Mesenchymal stem cell (in vitro differentiated cells and primary cell): ENCODE measurements at regions not wholly inside any gene's neighbourhood (a gene's known extent, or its start where the extent isn't known, plus 50 kb on each side); places are given as distances from the start of the nearest gene placed in this dataset.

Experiments
- DNase-seq: peaks from one replicate; pipeline ENCODE4 v3.0.0-alpha.2; 2013
- H2AFZ ChIP-seq: one replicate; pipeline ENCODE4 v1.6.1; 2013; ENCODE audit warnings: low read depth, mild to moderate bottlenecking, control low read depth, inconsistent platforms, low read length, moderate library complexity
- H2AK5ac ChIP-seq: 2 replicates; pipeline ENCODE4 v1.6.1; 2013; ENCODE audit warnings: low read length, moderate library complexity, mild to moderate bottlenecking, inconsistent platforms; ENCODE audit not compliant: severe bottlenecking
- H2BK120ac ChIP-seq: one replicate; pipeline ENCODE4 v1.6.1; 2013; ENCODE audit warnings: low read depth, mild to moderate bottlenecking, inconsistent platforms, low read length, moderate library complexity
- H2BK12ac ChIP-seq, 2 experiments: one replicate each; pipeline ENCODE4 v1.6.1; 2013; ENCODE audit warnings: inconsistent platforms in 2 of 2, low read length in 2 of 2, mild to moderate bottlenecking in 2 of 2, moderate library complexity in 2 of 2, control low read depth in 1 of 2
- H2BK15ac ChIP-seq: one replicate; pipeline ENCODE4 v1.6.1; 2013; ENCODE audit warnings: mild to moderate bottlenecking, low read depth, inconsistent platforms; ENCODE audit not compliant: poor library complexity, severe bottlenecking
- H2BK5ac ChIP-seq: 2 replicates; pipeline ENCODE4 v1.6.1; 2013; ENCODE audit warnings: low read depth, mild to moderate bottlenecking, low read length, control low read depth, inconsistent platforms; ENCODE audit not compliant: poor library complexity, severe bottlenecking
- H3K14ac ChIP-seq, 2 experiments: one replicate each; pipeline ENCODE4 v1.6.1; 2013; ENCODE audit warnings: inconsistent platforms in 2 of 2, low read length in 2 of 2, control low read depth in 1 of 2, mild to moderate bottlenecking in 1 of 2, moderate library complexity in 1 of 2
- H3K18ac ChIP-seq, 2 experiments: one replicate each; pipeline ENCODE4 v1.6.1; 2013; ENCODE audit warnings: inconsistent platforms in 2 of 2, low read length in 2 of 2, control low read depth in 1 of 2, low read depth in 1 of 2, mild to moderate bottlenecking in 1 of 2
- H3K23ac ChIP-seq, 2 experiments: one replicate each; pipeline ENCODE4 v1.6.1; 2013; ENCODE audit warnings: inconsistent platforms in 2 of 2, low read length in 2 of 2, mild to moderate bottlenecking in 2 of 2, moderate library complexity in 2 of 2, control low read depth in 1 of 2
- H3K27ac ChIP-seq: 2 replicates; pipeline ENCODE4 v1.5.1; 2013; ENCODE audit warnings: mild to moderate bottlenecking, moderate library complexity, low read length, control low read depth, inconsistent platforms; ENCODE audit not compliant: poor library complexity, severe bottlenecking
- H3K27me3 ChIP-seq, 2 experiments: 2 replicates each; pipeline versions ENCODE4 v1.6.1 to v1.7.0; 2013; ENCODE audit warnings: low read length in 2 of 2, mild to moderate bottlenecking in 2 of 2, moderate library complexity in 2 of 2, control low read depth in 1 of 2, inconsistent platforms in 1 of 2; ENCODE audit not compliant: control insufficient read depth in 1 of 2, insufficient read depth in 1 of 2
- H3K36me3 ChIP-seq, 2 experiments: 2 replicates each; pipeline versions ENCODE4 v1.6.1 to v1.7.0; 2013; ENCODE audit warnings: low read length in 2 of 2, control low read depth in 1 of 2, inconsistent platforms in 1 of 2, low read depth in 1 of 2, mild to moderate bottlenecking in 1 of 2; ENCODE audit not compliant: insufficient read depth in 2 of 2, control insufficient read depth in 1 of 2
- H3K4ac ChIP-seq, 2 experiments: one replicate each; pipeline ENCODE4 v1.6.1; 2013; ENCODE audit warnings: inconsistent platforms in 2 of 2, low read length in 2 of 2, mild to moderate bottlenecking in 2 of 2, moderate library complexity in 2 of 2, control low read depth in 1 of 2, low read depth in 1 of 2
- H3K4me1 ChIP-seq: 2 replicates; pipeline ENCODE4 v1.6.1; 2013; ENCODE audit warnings: low read depth, low read length, control low read depth; ENCODE audit not compliant: control insufficient read depth, insufficient read depth
- H3K4me2 ChIP-seq: 2 replicates; pipeline ENCODE4 v1.6.1; 2013; ENCODE audit warnings: low read length, mild to moderate bottlenecking, inconsistent platforms; ENCODE audit not compliant: poor library complexity, severe bottlenecking
- H3K4me3 ChIP-seq, 2 experiments: 2 replicates each; pipeline versions ENCODE4 v1.5.1 to v1.7.0; 2013; ENCODE audit warnings: low read length in 2 of 2, mild to moderate bottlenecking in 2 of 2, control low read depth in 1 of 2, low read depth in 1 of 2; ENCODE audit not compliant: insufficient read depth in 1 of 2
- H3K79me1 ChIP-seq: replicated peaks from 2 replicates; pipeline ENCODE4 v1.6.1; 2013; ENCODE audit warnings: mild to moderate bottlenecking, control low read depth, low read length, inconsistent platforms; ENCODE audit not compliant: poor library complexity, severe bottlenecking
- H3K9ac ChIP-seq: 2 replicates; pipeline ENCODE4 v1.7.0; 2013; ENCODE audit warnings: mild to moderate bottlenecking, low read length, moderate library complexity
- H3K9me3 ChIP-seq: 2 replicates; pipeline ENCODE4 v1.7.0; 2013; ENCODE audit warnings: mild to moderate bottlenecking, low read length; ENCODE audit not compliant: control insufficient read depth
- H4K8ac ChIP-seq: one replicate; pipeline ENCODE4 v1.6.1; 2013; ENCODE audit warnings: inconsistent platforms, mild to moderate bottlenecking, low read length, moderate library complexity
- H4K91ac ChIP-seq: one replicate; pipeline ENCODE4 v1.6.1; 2013; ENCODE audit warnings: mild to moderate bottlenecking, low read length, inconsistent platforms
- whole genome bisulfite sequencing: methylation state at CpG from one replicate; pipeline ENCODE4 v1.1.7; 2013; ENCODE audit warnings: mixed read lengths; 5-methylcytosine and 5-hydroxymethylcytosine counted together

DNA sequence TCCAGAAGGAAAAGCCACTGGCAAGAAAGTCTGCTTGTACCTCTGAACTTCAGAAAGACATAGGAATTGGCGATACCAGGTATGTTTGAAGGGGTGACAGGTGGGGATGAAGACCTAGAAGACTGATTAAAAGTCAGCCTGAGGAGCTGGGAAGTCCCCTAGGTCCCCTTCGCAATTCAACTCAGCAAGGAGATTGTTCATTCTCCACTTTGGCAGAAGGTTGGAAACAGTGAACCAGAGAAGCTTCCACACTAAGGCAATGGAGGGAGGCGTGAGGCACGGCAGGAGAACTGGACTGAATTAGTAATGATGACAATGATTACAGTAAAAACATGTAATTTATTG is 240.3 kb upstream of the TMPO start:
- Histone ChIP-seq H3K4me1 (no peaks in the 10 kb centered on the region), H4K91ac (no peak overlapping the region), H3K79me1 (no peaks in the 10 kb centered on the region), H2BK120ac (no peak overlapping the region), H2AK5ac (no peak overlapping the region), H3K36me3 (no peaks in the 10 kb centered on the region), H4K8ac (no peak overlapping the region), H3K4me3 (no peak overlapping the region), H3K14ac (no peak overlapping the region), H3K27ac (no peak overlapping the region), H3K23ac (no peak overlapping the region), H2BK5ac (no peak overlapping the region), H3K18ac (no peak overlapping the region), H3K27me3 (no peaks in the 10 kb centered on the region), H2BK15ac (no peak overlapping the region), H3K9ac (no peak overlapping the region), H2BK12ac (no peak overlapping the region), H3K4me2 (no peak overlapping the region), H3K9me3 (no peaks in the 10 kb centered on the region), H3K4ac (no peak overlapping the region), H2AFZ (no peak overlapping the region)
- DNase-seq = no peak
- 89% methylated on average over 2 of the region's 4 CpGs for WGBS

DNA sequence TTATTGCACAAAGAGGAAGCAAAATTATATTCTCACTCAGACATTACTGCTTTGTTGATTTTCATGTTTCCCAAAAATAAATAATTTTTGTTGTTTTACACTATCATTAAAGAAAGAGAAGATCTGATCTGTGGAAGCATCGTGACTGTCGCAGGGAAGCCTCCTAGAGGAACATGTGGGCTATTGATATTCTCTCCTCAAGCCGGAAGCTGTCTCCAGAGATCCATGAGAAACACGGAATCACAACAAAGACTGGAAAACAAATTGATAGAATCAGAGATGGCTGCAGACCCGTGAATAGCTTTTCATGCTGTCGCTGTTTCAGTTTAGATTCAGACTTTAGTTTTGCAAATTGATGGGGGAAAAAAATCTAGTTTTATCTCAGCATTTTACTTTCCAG is 235.2 kb upstream of the TMPO start:
- H4K91ac ChIP-seq = no peak overlapping the region
- no peak overlapping the region for H3K27ac ChIP-seq
- H3K18ac ChIP-seq = no peak overlapping the region
- no peak overlapping the region for H2AFZ ChIP-seq
- H3K23ac ChIP-seq = no peak overlapping the region
- no peak overlapping the region for H2BK12ac ChIP-seq
- no peak overlapping the region for H3K4me3 ChIP-seq
- no peak overlapping the region for H2BK120ac ChIP-seq
- H3K14ac ChIP-seq = no peak overlapping the region
- no peaks in the 10 kb centered on the region for H3K9me3 ChIP-seq
- no peaks in the 10 kb centered on the region for H3K36me3 ChIP-seq
- H3K4ac ChIP-seq = no peak overlapping the region
- no peak overlapping the region for H4K8ac ChIP-seq
- no peaks in the 10 kb centered on the region for H3K4me1 ChIP-seq
- H2BK15ac ChIP-seq = no peak overlapping the region
- H2AK5ac ChIP-seq = no peak overlapping the region
- H3K27me3 ChIP-seq = no peaks in the 10 kb centered on the region
- H2BK5ac ChIP-seq = no peak overlapping the region
- 82% methylated on average over 6 of the region's 6 CpGs for WGBS
- no peaks in the 10 kb centered on the region for H3K79me1 ChIP-seq
- no peak overlapping the region for H3K9ac ChIP-seq
- no peak for DNase-seq
- H3K4me2 ChIP-seq = no peak overlapping the region

DNA sequence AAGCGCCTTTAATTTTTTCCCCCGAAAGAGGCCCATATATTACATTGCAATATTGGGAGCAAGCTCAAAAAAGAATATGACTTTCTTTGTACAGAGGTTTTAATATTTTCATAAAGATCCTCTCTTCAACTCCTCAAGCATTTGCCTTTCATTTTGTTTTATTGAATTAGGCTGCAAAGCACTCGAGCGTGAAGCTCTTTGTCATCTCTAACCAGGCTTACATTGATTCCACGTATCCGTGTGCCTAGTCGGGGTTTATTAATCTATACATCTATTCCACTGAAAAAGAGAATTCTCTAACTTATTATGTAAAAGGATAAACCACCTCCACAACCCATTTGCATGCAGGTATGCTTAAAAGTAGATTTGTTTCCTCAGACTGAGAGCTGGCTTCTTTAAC is 234.8 kb upstream of the TMPO start:
- Histone ChIP-seq H3K4ac (no peak overlapping the region), H2AFZ (no peak overlapping the region), H4K8ac (no peak overlapping the region), H3K79me1 (no peaks in the 10 kb centered on the region), H3K9me3 (no peaks in the 10 kb centered on the region), H2BK5ac (no peak overlapping the region), H3K4me2 (no peak overlapping the region), H3K23ac (no peak overlapping the region), H3K9ac (no peak overlapping the region), H3K4me3 (no peak overlapping the region), H2AK5ac (no peak overlapping the region), H3K4me1 (no peaks in the 10 kb centered on the region), H3K18ac (no peak overlapping the region), H2BK15ac (no peak overlapping the region), H3K36me3 (no peaks in the 10 kb centered on the region), H3K27ac (no peak overlapping the region), H4K91ac (no peak overlapping the region), H3K14ac (no peak overlapping the region), H2BK12ac (no peak overlapping the region), H2BK120ac (no peak overlapping the region), H3K27me3 (no peaks in the 10 kb centered on the region)
- WGBS = 92% methylated on average over 5 of the region's 7 CpGs
- no peak for DNase-seq

DNA sequence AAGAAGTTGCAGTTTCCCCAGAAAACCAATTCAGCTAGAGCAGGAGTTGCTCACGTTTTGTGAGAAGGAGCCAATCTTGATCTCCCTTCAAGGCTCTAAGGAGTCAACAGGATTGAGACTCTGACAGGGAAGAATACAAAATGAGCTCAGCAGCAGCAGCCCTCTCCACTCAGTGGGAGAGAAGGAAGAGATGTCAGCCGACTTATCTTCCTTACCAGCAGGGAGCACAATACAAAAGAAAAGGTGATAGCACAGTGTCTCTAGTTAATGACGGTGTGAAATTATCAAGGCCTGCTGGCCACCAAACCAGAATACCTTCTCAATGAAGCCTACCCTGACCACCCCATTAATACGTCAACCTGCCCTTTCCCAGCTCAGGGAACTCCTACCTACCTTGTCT is 223.6 kb upstream of the TMPO start:
- Histone ChIP-seq H3K9ac (no peak overlapping the region), H3K4me3 (no peak overlapping the region), H3K79me1 (no peaks in the 10 kb centered on the region), H2AK5ac (no peak overlapping the region), H3K18ac (no peak overlapping the region), H3K4me1 (no peaks in the 10 kb centered on the region), H3K36me3 (no peaks in the 10 kb centered on the region), H3K4ac (no peak overlapping the region), H3K23ac (no peak overlapping the region), H3K14ac (no peak overlapping the region), H2AFZ (no peak overlapping the region), H2BK12ac (no peak overlapping the region), H3K27ac (no peak overlapping the region), H2BK15ac (no peak overlapping the region), H4K91ac (no peak overlapping the region), H2BK120ac (no peak overlapping the region), H3K4me2 (no peak overlapping the region), H4K8ac (no peak overlapping the region), H3K27me3 (peaks cover 0 to 10% of the 10 kb centered on the region in 2 experiments), H3K9me3 (peaks cover 3% of the 10 kb centered on the region), H2BK5ac (no peak overlapping the region)
- no peak for DNase-seq
- WGBS = 10% methylated on average over 3 of the region's 4 CpGs
